IMR-90 (cell line): ENCODE measurements at regions not wholly inside any gene's neighbourhood (a gene's known extent, or its start where the extent isn't known, plus 50 kb on each side); places are given as distances from the start of the nearest gene placed in this dataset.

Experiments used
- ATAC-seq: fragments of 200-7000 bp; cut with Tn5 transposase; 2 replicates; pipeline ENCODE4 v1.9.1; 2020; ENCODE audit warnings: low read depth, mild to moderate bottlenecking, moderate library complexity
- BruUV-seq: library from RNA; stranded (reverse); fragments of 400-500 nt; replicated peaks from 2 replicates; lab custom pipeline; 2021; lab: Mats Ljungman, UMichigan
- CTCF ChIA-PET: fragments of 300-600 bp; formaldehyde crosslinking; extraction: SDS; loops from one replicate; lab custom pipeline; 2021; ENCODE audit warnings: antibody characterized with exemption; lab: Yijun Ruan, JAX
- POLR2A ChIA-PET: fragments of 300-600 bp; sonication (Branson Sonifier 250); formaldehyde crosslinking; loops from one replicate; lab custom pipeline; 2022; ENCODE audit warnings: antibody characterized with exemption; ENCODE audit not compliant: unreplicated experiment; lab: Charles Lee
- DNase-seq: peaks from one replicate; pipeline ENCODE4 v3.0.0; 2013
- H2AFZ ChIP-seq: replicated peaks from 2 replicates; pipeline ENCODE3; 2013; ENCODE audit warnings: low read length, mild to moderate bottlenecking; ENCODE audit not compliant: poor library complexity
- H2AK5ac ChIP-seq: 2 replicates; pipeline ENCODE4 v1.6.1; 2013; ENCODE audit warnings: low read depth, low read length, inconsistent platforms
- H2AK9ac ChIP-seq: replicated peaks from 2 replicates; pipeline ENCODE3; 2013; ENCODE audit warnings: mild to moderate bottlenecking, low read depth, low read length, moderate library complexity; ENCODE audit not compliant: poor library complexity
- H2BK120ac ChIP-seq: 2 replicates; pipeline ENCODE4 v1.6.1; 2013; ENCODE audit warnings: low read depth, low read length, inconsistent platforms
- H2BK15ac ChIP-seq: 3 replicates; pipeline ENCODE4 v1.6.1; 2013; ENCODE audit warnings: low read depth, low read length, inconsistent platforms
- H2BK20ac ChIP-seq: 2 replicates; pipeline ENCODE4 v1.6.1; 2013; ENCODE audit warnings: low read depth, mild to moderate bottlenecking, inconsistent platforms, low read length, moderate library complexity
- H2BK5ac ChIP-seq: 2 replicates; pipeline ENCODE4 v1.6.1; 2013; ENCODE audit warnings: mild to moderate bottlenecking, low read depth, low read length, inconsistent platforms; ENCODE audit not compliant: poor library complexity, severe bottlenecking
- H3K14ac ChIP-seq: replicated peaks from 2 replicates; pipeline ENCODE4 v1.6.1; 2013; ENCODE audit warnings: low read depth, low read length, inconsistent platforms
- H3K18ac ChIP-seq: 2 replicates; pipeline ENCODE4 v1.6.1; 2013; ENCODE audit warnings: low read depth, low read length, control low read depth
- H3K23ac ChIP-seq: 2 replicates; pipeline ENCODE4 v1.6.1; 2013; ENCODE audit warnings: low read depth, low read length, inconsistent platforms
- H3K27ac ChIP-seq: 2 replicates; pipeline ENCODE4 v1.5.1; 2013; ENCODE audit warnings: mild to moderate bottlenecking, control low read depth, low read length; ENCODE audit not compliant: insufficient read depth
- H3K27me3 ChIP-seq: 2 replicates; pipeline ENCODE4 v1.6.1; 2013; ENCODE audit warnings: low read length; ENCODE audit not compliant: control insufficient read depth, insufficient read depth
- H3K36me3 ChIP-seq: 2 replicates; pipeline ENCODE4 v1.6.1; 2013; ENCODE audit warnings: low read length, mixed read lengths; ENCODE audit not compliant: control insufficient read depth, insufficient read depth
- H3K4ac ChIP-seq: 2 replicates; pipeline ENCODE4 v1.6.1; 2013; ENCODE audit warnings: low read depth, low read length, inconsistent platforms
- H3K4me1 ChIP-seq: 2 replicates; pipeline ENCODE4 v1.6.1; 2013; ENCODE audit warnings: low read length, mixed read lengths; ENCODE audit not compliant: control insufficient read depth, insufficient read depth
- H3K4me2 ChIP-seq: 2 replicates; pipeline ENCODE4 v1.6.1; 2013; ENCODE audit warnings: low read depth, mild to moderate bottlenecking, control low read depth, low read length, moderate library complexity
- H3K4me3 ChIP-seq: 2 replicates; pipeline ENCODE4 v1.5.1; 2013; ENCODE audit warnings: low read depth, mild to moderate bottlenecking, control low read depth, low read length, moderate library complexity; ENCODE audit not compliant: insufficient read depth
- H3K56ac ChIP-seq: 2 replicates; pipeline ENCODE4 v1.6.1; 2013; ENCODE audit warnings: low read length, inconsistent platforms; ENCODE audit not compliant: insufficient read depth; ENCODE audit errors: extremely low read depth
- H3K79me1 ChIP-seq, 2 experiments: 2 replicates each; pipeline ENCODE4 v1.6.1; 2013; ENCODE audit warnings: low read length in 2 of 2, inconsistent platforms in 1 of 2, low read depth in 1 of 2
- H3K9ac ChIP-seq: 2 replicates; pipeline ENCODE4 v1.6.1; 2013; ENCODE audit warnings: low read depth, low read length, control low read depth
- H3K9me1 ChIP-seq: 2 replicates; pipeline ENCODE4 v1.6.1; 2013; ENCODE audit warnings: low read length, inconsistent platforms; ENCODE audit not compliant: insufficient read depth
- H3K9me3 ChIP-seq: 2 replicates; pipeline ENCODE4 v1.6.1; 2013; ENCODE audit warnings: low read length; ENCODE audit not compliant: control insufficient read depth, insufficient read depth
- H4K20me1 ChIP-seq: 2 replicates; pipeline ENCODE4 v1.6.1; 2013; ENCODE audit warnings: low read length, inconsistent platforms; ENCODE audit not compliant: insufficient read depth
- H4K5ac ChIP-seq: 2 replicates; pipeline ENCODE4 v1.6.1; 2013; ENCODE audit warnings: mild to moderate bottlenecking, low read depth, low read length, control low read depth
- H4K8ac ChIP-seq, 2 experiments: 2 replicates each; pipeline ENCODE4 v1.6.1; 2013; ENCODE audit warnings: low read depth in 2 of 2, low read length in 2 of 2, control low read depth in 1 of 2, inconsistent platforms in 1 of 2
- H4K91ac ChIP-seq: 2 replicates; pipeline ENCODE4 v1.6.1; 2013; ENCODE audit warnings: low read depth, low read length, inconsistent platforms; ENCODE audit not compliant: insufficient read depth
- BHLHE40 ChIP-seq: fragments of 150-350 bp; IDR thresholded peaks from 2 replicates; pipeline ENCODE4 v1.6.1; 2016; ENCODE audit warnings: mild to moderate bottlenecking, low read depth, low read length
- CEBPB ChIP-seq: IDR thresholded peaks from 2 replicates; pipeline ENCODE4 v1.6.1; 2012; ENCODE audit warnings: low read depth, low read length, improper control_type of control experiment
- MAFK ChIP-seq: IDR thresholded peaks from 2 replicates; pipeline ENCODE4 v1.6.1; 2012; ENCODE audit warnings: low read depth, low read length, improper control_type of control experiment
- RCOR1 ChIP-seq: IDR thresholded peaks from 2 replicates; pipeline ENCODE4 v1.6.1; 2012; ENCODE audit warnings: mild to moderate bottlenecking, low read length, improper control_type of control experiment; ENCODE audit not compliant: insufficient replicate concordance
- RFX5 ChIP-seq: IDR thresholded peaks from 2 replicates; pipeline ENCODE4 v1.8.0; 2012; ENCODE audit warnings: low read depth, mild to moderate bottlenecking, low read length, moderate library complexity
- SMC3 ChIP-seq: fragments of 150-350 bp; IDR thresholded peaks from 2 replicates; pipeline ENCODE4 v1.6.1; 2016; ENCODE audit warnings: low read depth, mild to moderate bottlenecking, antibody characterized with exemption, low read length, moderate library complexity
- WGBS, 2 experiments: methylation state at CpG; one replicate each; pipeline versions ENCODE4 v1.1.5 to v1.1.7; 2013; ENCODE audit warnings: missing lambda C conversion rate in 2 of 2; ENCODE audit not compliant: insufficient read length in 1 of 2; ENCODE audit errors: extremely low coverage in 2 of 2; 5-methylcytosine and 5-hydroxymethylcytosine counted together
- dilution Hi-C: fragments of 300-500 bp; cut with HindIII; formaldehyde crosslinking; loops from one replicate; pipeline ENCODE4 v1.14.3; 2018; ENCODE audit warnings: low sequenced_read_pairs; ENCODE audit not compliant: unreplicated experiment
- in situ Hi-C: fragments of 300-500 bp; cut with MboI; formaldehyde crosslinking; loops from 3 replicates; pipeline ENCODE4 v1.14.3; 2019; ENCODE audit warnings: low sequenced_read_pairs, inconsistent platforms, mixed read lengths
- intact Hi-C: fragments of 100-400 bp; cut with micrococcal nuclease; formaldehyde crosslinking; loops from 2 replicates; pipeline ENCODE4 v1.10.0; 2022
- TF ChIP-seq, protein P1 (sequence below): conservative IDR thresholded peaks from 2 replicates; pipeline ENCODE4 v1.5.1; 2012; ENCODE audit warnings: mild to moderate bottlenecking, low read depth, low read length, improper control_type of control experiment

DNA sequence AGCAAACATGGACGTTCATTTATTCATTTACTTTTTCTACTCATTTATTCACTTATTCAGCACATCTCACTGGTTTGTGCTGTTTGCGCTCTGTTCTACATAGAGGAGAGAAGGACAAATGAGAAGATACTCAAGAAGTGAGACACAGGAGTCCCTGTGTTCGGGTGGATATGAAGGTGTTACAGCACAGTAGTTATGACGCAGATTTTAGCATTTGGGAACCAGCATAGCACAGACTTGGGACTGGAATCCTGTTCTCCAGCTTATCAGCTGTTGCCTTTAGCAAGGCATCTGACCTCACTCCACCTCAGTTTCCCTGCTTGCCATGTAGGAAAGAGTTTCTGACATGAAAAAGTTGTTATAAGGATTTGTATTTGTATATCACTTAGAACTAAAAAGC, 430.1 kb downstream of the MAFB start:
- Histone ChIP-seq H3K27ac (no peak overlapping the region), H3K9me1 (no peaks in the 10 kb centered on the region), H4K8ac (no peak overlapping the region), H2BK120ac (no peak overlapping the region), H4K20me1 (no peaks in the 10 kb centered on the region), H2AFZ (no peak overlapping the region), H3K4ac (no peak overlapping the region), H2BK5ac (no peak overlapping the region), H3K4me3 (no peak overlapping the region), H2BK15ac (no peak overlapping the region), H3K79me1 (no peaks in the 10 kb centered on the region), H3K4me2 (no peak overlapping the region), H3K23ac (no peak overlapping the region), H3K4me1 (no peaks in the 10 kb centered on the region), H3K9ac (no peak overlapping the region), H3K36me3 (no peaks in the 10 kb centered on the region), H2AK9ac (no peak overlapping the region), H3K27me3 (peaks cover 1% of the 10 kb centered on the region; the same call in 1 of the 2 replicates), H3K9me3 (no peaks in the 10 kb centered on the region), H4K5ac (no peak overlapping the region), H3K14ac (no peak overlapping the region), H2BK20ac (no peak overlapping the region), H4K91ac (no peak overlapping the region), H2AK5ac (no peak overlapping the region), H3K18ac (no peak overlapping the region), H3K56ac (no peak overlapping the region)
- no peak for TF ChIP-seq MAFK
- TF ChIP-seq SMC3, result no peak
- TF ChIP-seq CEBPB, result no peak
- TF ChIP-seq, protein P1, sequence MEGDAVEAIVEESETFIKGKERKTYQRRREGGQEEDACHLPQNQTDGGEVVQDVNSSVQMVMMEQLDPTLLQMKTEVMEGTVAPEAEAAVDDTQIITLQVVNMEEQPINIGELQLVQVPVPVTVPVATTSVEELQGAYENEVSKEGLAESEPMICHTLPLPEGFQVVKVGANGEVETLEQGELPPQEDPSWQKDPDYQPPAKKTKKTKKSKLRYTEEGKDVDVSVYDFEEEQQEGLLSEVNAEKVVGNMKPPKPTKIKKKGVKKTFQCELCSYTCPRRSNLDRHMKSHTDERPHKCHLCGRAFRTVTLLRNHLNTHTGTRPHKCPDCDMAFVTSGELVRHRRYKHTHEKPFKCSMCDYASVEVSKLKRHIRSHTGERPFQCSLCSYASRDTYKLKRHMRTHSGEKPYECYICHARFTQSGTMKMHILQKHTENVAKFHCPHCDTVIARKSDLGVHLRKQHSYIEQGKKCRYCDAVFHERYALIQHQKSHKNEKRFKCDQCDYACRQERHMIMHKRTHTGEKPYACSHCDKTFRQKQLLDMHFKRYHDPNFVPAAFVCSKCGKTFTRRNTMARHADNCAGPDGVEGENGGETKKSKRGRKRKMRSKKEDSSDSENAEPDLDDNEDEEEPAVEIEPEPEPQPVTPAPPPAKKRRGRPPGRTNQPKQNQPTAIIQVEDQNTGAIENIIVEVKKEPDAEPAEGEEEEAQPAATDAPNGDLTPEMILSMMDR, result no peak
- no peak for TF ChIP-seq RFX5
- TF ChIP-seq RCOR1, result no peak
- no peak for TF ChIP-seq BHLHE40
- ATAC-seq, result no peak
- ChIA-PET POLR2A (no interaction called here), CTCF (no interaction called here)
- no CpG with 5 or more reads among the region's 4 CpGs for WGBS, 2 experiments
- in situ Hi-C loops (no loop called here), dilution Hi-C loops (no loop called here), intact Hi-C loops (no loop called here)
- no peak for DNase-seq
- BruUV-seq, result no TSS peak
